Uterus (tissue), 2 donors: ENCODE measurements at regions not wholly inside any gene's neighbourhood (a gene's known extent, or its start where the extent isn't known, plus 50 kb on each side); places are given as distances from the start of the nearest gene placed in this dataset.

ENCODE experiments used
- POLR2A ChIP-seq, 2 donors: fragments of 450-650 bp; IDR thresholded peaks; one replicate each; pipeline ENCODE4 v1.6.1; 2016; ENCODE audit warnings: antibody characterized with exemption in 2 of 2, mild to moderate bottlenecking in 1 of 2, moderate library complexity in 1 of 2
- TF ChIP-seq, protein P1 (sequence below), 4 experiments: fragments of 200-600 bp in 2 of 4; fragments of 450-650 bp in 2 of 4; sonication (generic) in 2 of 4; IDR thresholded peaks; one replicate each; pipeline ENCODE4 v1.5.1; 2016 to 2019; ENCODE audit warnings: antibody characterized with exemption in 4 of 4, mild to moderate bottlenecking in 2 of 4, moderate library complexity in 1 of 4

- TF ChIP-seq, protein P1, sequence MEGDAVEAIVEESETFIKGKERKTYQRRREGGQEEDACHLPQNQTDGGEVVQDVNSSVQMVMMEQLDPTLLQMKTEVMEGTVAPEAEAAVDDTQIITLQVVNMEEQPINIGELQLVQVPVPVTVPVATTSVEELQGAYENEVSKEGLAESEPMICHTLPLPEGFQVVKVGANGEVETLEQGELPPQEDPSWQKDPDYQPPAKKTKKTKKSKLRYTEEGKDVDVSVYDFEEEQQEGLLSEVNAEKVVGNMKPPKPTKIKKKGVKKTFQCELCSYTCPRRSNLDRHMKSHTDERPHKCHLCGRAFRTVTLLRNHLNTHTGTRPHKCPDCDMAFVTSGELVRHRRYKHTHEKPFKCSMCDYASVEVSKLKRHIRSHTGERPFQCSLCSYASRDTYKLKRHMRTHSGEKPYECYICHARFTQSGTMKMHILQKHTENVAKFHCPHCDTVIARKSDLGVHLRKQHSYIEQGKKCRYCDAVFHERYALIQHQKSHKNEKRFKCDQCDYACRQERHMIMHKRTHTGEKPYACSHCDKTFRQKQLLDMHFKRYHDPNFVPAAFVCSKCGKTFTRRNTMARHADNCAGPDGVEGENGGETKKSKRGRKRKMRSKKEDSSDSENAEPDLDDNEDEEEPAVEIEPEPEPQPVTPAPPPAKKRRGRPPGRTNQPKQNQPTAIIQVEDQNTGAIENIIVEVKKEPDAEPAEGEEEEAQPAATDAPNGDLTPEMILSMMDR (IDR thresholded peaks at IDR 0.05), result no peak
- TF ChIP-seq POLR2A (IDR thresholded peaks at IDR 0.05), result no peak
Measured at GRCh38 chr5:175230299-175230698, 213.7 kb downstream of the DRD1 start.
